ENCODE measurements at regions not wholly inside any gene's neighbourhood (a gene's known extent, or its start where the extent isn't known, plus 50 kb on each side); places are given as distances from the start of the nearest gene placed in this dataset.

DNA sequence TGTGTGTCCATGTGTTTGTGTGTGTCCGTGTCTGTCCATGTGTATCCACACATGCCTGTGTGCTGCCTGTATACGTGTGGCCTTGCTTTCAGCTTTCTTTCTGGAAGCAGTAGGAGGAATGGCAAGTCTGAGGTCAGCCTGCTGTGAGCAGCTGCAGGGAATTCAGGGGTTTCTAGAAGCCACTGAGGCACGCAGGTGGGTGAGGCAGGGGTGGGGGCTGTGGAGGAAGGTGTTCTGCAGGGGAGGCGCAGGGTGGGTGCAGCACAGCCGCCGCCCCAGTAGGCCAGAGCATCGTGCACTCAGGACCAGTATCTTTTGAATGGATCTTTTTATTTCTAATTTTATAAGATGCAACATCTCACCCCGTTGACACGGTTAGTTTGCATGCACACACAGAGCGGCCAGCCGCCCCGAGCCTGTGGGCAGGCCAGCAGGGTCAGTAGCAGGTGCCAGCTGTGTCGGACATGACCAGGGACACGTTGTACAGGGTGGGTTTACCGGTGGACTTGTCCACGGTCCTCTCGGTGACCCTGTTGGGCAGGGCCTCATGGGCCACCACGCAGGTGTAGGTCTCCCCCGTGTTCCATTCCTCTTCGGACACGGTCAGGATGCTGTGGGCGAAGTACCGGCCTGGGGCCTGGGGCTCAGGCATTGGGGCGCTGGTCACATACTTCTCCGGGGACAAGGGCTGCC, 327.7 kb downstream of the TMEM121 start:
- no peak overlapping the region for H3K4me3 ChIP-seq (ENCODE audit: low read depth, low read length)
- DNase-seq (ENCODE audit: low read depth): no peak
- TF ChIP-seq, protein P1, sequence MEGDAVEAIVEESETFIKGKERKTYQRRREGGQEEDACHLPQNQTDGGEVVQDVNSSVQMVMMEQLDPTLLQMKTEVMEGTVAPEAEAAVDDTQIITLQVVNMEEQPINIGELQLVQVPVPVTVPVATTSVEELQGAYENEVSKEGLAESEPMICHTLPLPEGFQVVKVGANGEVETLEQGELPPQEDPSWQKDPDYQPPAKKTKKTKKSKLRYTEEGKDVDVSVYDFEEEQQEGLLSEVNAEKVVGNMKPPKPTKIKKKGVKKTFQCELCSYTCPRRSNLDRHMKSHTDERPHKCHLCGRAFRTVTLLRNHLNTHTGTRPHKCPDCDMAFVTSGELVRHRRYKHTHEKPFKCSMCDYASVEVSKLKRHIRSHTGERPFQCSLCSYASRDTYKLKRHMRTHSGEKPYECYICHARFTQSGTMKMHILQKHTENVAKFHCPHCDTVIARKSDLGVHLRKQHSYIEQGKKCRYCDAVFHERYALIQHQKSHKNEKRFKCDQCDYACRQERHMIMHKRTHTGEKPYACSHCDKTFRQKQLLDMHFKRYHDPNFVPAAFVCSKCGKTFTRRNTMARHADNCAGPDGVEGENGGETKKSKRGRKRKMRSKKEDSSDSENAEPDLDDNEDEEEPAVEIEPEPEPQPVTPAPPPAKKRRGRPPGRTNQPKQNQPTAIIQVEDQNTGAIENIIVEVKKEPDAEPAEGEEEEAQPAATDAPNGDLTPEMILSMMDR (IDR thresholded peaks at IDR 0.05; ENCODE audit: control insufficient read depth, extremely low read depth, insufficient read depth): no peak

DNA sequence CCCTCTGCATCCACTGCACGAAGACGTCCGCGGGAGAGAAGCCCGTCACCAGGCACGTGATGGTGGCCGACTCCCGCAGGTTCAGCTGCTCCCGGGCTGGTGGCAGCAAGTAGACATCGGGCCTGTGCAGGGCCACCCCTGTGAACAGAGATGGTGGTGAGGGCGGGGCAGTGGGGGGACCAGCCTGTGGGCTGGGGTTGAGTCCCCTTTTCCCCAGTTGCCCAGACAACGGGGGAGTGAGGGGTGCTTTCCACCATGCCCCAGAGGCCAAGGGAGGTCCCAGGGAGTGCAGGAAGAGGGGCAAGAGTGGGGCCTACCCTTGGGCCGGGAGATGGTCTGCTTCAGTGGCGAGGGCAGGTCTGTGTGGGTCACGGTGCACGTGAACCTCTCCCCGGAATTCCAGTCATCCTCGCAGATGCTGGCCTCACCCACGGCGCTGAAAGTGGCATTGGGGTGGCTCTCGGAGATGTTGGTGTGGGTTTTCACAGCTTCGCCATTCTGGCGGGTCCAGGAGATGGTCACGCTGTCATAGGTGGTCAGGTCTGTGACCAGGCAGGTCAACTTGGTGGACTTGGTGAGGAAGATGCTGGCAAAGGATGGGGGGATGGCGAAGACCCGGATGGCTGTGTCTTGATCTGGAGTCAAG, 328.3 kb downstream of the TMEM121 start:
- no peak overlapping the region for H3K4me3 ChIP-seq (ENCODE audit: low read depth, low read length)
- TF ChIP-seq, protein P1 (IDR thresholded peaks at IDR 0.05; ENCODE audit: control insufficient read depth, extremely low read depth, insufficient read depth): no peak
- DNase-seq (ENCODE audit: low read depth): no peak

DNA sequence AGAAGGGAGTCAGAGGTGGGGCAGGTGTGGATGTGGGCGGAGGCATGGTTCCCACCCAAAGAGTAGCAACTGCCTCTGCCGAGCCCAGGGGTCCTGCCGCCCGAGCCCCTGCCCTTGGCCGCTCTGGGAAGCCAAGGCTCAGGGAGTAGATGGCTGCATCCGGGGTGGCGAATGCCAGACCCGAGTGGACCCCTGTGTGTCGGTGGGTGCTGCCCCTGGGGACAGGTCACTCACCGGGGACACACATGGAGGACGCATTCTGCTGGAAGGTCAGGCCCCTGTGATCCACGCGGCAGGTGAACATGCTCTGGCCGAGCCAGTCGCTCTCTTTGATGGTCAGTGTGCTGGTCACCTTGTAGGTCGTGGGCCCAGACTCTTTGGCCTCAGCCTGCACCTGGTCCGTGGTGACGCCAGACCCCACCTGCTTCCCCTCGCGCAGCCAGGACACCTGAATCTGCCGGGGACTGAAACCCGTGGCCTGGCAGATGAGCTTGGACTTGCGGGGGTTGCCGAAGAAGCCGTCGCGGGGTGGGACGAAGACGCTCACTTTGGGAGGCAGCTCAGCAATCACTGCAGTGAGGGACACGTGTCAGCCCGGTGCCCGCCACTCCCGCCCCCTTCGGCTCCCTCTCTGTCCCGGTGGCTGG, 329.0 kb downstream of the TMEM121 start:
- no peak for DNase-seq (ENCODE audit: low read depth)
- TF ChIP-seq, protein P1 (IDR thresholded peaks at IDR 0.05; ENCODE audit: control insufficient read depth, extremely low read depth, insufficient read depth): no peak
- no peak overlapping the region for H3K4me3 ChIP-seq (ENCODE audit: low read depth, low read length)

DNA sequence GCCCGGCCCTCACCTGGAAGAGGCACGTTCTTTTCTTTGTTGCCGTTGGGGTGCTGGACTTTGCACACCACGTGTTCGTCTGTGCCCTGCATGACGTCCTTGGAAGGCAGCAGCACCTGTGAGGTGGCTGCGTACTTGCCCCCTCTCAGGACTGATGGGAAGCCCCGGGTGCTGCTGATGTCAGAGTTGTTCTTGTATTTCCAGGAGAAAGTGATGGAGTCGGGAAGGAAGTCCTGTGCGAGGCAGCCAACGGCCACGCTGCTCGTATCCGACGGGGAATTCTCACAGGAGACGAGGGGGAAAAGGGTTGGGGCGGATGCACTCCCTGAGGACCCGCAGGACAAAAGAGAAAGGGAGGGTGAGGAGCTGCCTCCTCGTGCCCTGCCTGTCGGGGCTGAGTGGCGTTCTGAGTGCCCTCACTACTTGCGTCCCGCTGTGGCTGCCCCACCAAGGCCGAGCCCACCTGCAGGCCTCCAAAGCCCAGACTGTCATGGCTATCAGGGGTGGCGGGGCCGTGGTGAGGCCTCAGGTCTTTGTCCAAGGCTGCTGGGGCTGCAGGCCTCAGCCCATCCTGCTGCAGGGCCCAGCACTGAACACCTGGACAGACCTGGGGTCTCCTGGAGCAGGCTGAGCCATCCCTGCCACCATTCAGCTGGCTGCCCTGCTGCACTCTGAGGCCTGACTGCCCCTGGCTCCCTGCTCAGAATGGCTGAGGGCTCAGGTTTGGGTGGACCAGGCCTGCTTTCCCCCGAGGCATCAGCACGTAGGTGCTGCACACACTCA, 329.7 kb downstream of the TMEM121 start:
- TF ChIP-seq, protein P1 (IDR thresholded peaks at IDR 0.05; ENCODE audit: control insufficient read depth, extremely low read depth, insufficient read depth): no peak
- no peak for DNase-seq (ENCODE audit: low read depth)
- no peak overlapping the region for H3K4me3 ChIP-seq (ENCODE audit: low read depth, low read length)

DNA sequence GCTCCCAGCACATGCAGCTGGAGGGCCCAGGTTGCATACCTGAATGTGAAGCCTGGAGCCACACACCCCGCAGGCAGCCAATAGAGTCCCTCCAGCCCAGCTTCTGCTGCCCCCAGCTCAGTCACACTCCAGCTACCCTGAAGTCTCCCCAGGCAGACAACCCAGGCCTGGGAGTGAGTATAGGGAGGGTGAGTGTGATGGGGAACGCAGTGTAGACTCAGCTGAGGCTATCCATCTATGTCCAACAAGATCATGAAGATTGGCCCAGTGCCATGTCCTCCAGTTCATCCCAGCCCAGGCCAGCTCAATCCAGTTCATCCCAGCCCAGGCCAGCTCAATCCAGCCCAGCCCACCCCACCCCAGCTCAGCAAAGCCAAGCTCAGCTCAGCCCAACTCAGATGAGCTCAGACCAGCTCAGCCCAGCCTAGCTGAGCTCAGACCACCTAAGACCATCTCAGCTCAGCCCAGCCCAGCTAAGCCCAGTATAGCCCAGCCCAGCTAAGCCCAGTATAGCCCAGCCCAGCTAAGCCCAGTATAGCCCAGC, 330.4 kb downstream of the TMEM121 start:
- DNase-seq (ENCODE audit: low read depth): no peak
- no peak overlapping the region for H3K4me3 ChIP-seq (ENCODE audit: low read depth, low read length)
- TF ChIP-seq, protein P1 (IDR thresholded peaks at IDR 0.05; ENCODE audit: control insufficient read depth, extremely low read depth, insufficient read depth): no peak

DNA sequence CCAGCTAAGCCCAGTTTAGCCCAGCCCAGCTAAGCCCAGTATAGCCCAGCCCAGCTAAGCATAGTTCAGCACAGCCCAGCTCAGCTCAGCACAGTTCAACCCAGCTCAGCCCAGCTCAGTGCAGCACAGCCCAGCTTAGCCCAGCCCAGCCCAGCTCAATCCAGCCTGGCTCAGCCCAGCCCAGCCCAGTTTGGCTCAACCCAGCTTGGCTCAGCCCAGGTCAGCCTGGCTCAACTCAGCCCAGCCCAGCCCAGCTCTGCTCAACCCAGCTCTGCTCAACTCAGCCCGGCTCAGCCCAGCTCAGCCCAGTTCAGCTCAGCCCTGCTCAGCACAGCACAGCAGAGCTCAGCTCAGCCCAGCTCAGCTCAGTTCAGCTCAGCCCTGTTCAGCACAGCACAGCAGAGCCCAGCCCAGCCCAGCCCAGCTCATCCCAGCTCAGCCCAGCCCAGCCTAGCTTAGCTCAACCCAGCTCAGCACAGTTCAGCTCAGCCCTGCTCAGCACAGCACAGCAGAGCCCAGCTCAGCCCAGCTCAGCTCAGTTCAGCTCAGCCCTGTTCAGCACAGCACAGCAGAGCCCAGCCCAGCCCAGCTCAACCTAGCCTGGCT, 330.9 kb downstream of the TMEM121 start:
- no peak for DNase-seq (ENCODE audit: low read depth)
- H3K4me3 ChIP-seq (ENCODE audit: low read depth, low read length): no peak overlapping the region

More for the DNA sequence above, 330.9 kb downstream of the TMEM121 start:
- TF ChIP-seq, protein P1 (IDR thresholded peaks at IDR 0.05; ENCODE audit: control insufficient read depth, extremely low read depth, insufficient read depth): no peak
